ENCODE measurements at regions not wholly inside any gene's neighbourhood (a gene's known extent, or its start where the extent isn't known, plus 50 kb on each side); places are given as distances from the start of the nearest gene placed in this dataset.

DNA sequence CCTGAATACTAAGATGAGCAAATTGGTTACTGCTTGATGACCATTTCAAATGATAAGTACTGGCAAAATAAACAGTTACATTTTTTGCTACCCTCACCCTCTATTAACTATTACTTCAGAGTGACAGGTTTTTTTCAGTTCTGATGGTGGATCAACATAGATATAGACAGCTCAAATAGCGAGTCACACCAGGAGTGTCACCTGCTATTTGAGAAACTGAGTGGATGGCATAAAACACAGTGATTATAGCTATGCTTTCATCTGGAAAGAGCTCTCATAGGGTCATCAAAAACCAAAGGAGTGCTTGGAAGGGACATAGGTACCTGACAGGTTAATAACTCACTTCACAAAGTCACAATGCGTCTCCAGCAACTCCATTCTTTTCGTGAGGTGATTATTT, 244.5 kb upstream of the C9orf72 start:
- TF ChIP-seq CTCF (optimal IDR thresholded peaks at IDR 0.05 in 1 of 3, IDR thresholded peaks at IDR 0.05 in 1 of 3, conservative IDR thresholded peaks at IDR 0.05 in 1 of 3; ENCODE audit: extremely low read depth in 1 of 3, insufficient read depth in 2 of 3, low read length in 3 of 3) (no peak), EZH2 (IDR thresholded peaks at IDR 0.05; ENCODE audit: low read length) (no peak)

Measured in keratinocyte (primary cell).